NCI-H1436 (cell line): ENCODE measurements at regions not wholly inside any gene's neighbourhood (a gene's known extent, or its start where the extent isn't known, plus 50 kb on each side); places are given as distances from the start of the nearest gene placed in this dataset.
"Not testable (repeated sequence)": the region's sequence is repeated elsewhere in the genome, so short reads cannot be mapped to it uniquely, and the experiment has no call there.

ENCODE experiments used
- DNase-seq: peaks from one replicate; lab custom pipeline; 2025; lab: John Stamatoyannopoulos, UW

DNA sequence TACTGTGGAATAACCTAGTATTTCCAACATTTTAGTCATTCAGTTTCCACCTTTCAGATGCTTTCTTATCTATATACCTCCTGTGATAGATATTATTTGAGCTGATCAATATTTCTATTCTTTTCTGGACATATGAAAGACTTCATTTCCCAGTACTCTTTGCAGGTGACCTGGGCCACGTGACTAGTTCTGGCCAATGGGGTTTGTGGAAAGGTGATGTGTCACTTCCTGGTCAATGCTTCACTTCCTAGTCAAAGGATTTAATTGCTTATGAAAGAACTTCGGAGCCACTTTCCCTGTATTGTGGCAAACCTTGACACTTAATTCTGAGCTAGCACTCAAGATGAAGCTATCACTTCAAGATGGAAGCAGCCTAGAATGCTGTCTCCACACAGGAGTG is 248.9 kb upstream of the FOXF1 start:
- no peak for DNase-seq

DNA sequence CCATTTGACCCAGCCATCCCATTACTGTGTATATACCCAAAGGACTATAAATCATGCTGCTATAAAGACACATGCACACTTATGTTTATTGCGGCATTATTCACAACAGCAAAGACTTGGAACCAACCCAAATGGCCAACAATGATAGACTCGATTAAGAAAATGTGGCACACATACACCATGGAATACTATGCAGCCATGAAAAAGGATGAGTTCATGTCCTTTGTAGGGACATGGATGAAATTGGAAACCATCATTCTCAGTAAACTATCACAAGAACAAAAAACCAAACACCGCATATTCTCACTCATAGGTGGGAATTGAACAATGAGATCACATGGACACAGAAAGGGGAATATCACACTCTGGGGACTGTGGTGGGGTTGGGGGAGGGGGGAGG is 242.7 kb upstream of the FOXF1 start:
- not testable (repeated sequence) for DNase-seq

DNA sequence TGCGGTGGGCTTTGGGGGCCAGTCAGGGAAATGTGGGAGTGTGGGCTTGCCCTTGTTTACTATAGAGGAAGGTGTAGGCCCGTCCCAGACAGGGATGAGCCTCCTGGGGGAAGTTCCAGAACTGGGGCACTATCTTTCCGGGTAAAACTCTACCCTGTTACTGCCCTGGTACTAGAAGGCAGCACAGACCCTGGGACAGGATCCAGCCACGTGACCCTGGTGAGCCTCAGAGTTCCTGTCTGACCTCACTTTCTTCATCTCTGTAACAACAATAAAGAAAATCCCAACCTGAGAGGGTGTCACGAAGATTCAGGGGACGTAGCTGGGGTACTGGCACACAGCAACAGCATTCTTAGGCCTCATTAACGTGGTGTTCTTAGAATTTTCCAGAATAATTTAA is 239.6 kb upstream of the FOXF1 start:
- no peak for DNase-seq

- DNase-seq = no peak
These were observed 237.6 kb upstream of the FOXF1 start for GRCh38 chr16:86272744-86273143.

DNA sequence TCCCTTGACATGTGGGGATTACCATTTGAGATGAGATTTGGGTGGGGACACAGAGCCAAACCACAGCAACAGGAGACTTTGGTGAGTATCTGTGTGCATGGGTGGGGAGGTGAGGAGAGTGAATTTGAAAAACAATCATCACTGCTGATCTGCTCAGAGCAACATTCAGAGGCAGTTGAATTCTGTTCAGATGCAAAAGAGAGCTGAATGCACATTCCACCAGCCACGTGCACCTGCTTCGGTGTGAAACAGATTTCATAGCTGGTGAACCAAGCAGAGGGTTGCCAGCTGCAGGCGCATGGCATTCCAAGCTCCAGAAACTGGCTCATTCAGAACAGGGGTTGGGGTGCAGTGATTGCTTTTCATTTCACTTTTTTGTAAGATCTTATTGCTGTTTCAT is 233.1 kb upstream of the FOXF1 start:
- no peak for DNase-seq

GRCh38 chr16:86277859-86278258 is 232.5 kb upstream of the FOXF1 start:
- not testable (repeated sequence) for DNase-seq

DNA sequence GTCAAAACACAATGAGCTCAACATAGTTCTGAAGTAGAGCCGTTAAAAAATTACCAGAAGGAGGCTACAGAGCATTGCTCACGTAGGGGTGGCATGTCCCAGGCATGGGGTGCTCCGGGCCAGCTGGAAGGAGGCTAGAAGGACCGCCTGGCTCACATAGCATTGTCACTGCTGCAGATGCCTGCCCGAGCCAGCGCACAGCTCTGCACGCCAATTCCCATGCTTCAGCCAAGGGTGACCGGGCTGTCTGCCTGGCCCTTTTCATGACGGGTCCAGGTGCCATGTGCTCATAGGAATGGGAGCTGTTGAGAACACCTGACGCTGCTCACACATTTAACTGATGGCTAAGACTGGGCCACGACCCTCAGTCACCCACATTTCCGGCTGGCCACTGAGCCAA is 228.9 kb upstream of the FOXF1 start:
- DNase-seq = no peak

GRCh38 chr16:86283944-86284343 is 226.4 kb upstream of the FOXF1 start:
- no peak for DNase-seq

DNA sequence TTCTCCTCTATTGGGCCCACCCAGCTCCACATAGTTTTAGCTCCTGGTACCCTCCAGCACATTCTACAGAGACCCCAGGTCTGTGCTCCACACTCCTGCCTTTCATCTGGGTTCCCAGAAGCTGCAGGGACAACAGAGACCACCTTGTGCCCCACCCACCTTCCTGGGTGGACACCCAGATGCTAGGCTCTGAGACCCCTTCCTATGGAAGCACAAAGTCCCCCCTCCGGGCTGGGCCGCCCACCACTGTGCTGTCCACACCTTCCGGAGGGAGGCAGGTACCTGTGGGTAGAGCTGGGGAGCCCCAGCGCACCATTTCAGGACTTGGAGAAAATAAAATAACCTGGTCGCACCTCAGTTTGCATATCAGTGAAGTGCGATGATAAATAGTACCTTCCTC is 224.9 kb upstream of the FOXF1 start:
- no peak for DNase-seq

DNA sequence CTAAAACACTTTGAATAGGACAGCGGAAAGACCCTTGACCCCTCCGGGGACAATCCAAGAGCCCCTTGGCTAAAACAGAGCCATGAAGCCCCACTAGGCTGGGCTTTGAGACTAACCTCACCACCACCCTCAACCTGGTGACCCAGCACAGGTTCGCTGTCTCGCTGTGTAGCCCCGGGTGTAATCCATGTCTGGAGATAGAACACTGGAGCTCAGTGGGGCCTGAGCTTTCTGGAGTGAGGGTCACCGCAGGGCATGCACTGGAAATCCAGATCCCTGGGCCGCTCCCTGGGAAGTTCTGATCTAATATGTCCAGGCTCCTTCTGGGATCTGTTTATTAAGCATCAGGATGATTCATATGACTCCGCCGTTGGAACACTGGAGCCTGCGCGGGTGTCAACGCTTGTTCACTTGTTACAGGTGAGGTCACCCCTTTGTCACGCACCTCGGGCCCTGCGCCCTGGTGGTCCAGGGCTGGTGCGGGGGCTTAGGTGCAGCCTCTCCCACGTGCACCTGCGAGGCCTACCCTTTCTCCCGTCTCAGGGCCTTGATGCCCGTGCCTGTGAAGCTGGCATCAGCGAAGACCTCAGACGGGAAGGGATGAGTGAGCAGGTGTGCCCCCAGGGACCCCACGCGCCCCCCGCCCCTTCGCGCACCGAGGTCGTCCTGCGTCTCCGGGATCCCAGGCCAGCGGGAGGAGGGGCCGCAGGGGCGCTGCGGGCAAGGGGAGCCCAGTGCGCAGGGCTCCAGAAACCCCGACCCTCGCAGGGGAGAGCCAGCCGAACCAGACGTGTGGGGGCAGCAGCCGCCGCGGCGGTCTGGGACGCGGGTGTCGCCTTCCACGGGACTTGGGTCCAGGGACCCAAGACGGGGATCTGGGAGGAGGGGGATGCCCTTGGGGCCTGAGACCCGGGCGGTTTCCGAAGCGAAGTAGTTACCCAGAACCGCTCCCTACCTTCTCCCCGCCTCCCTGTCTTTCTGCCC is 224.1 kb upstream of the FOXF1 start:
- no peak for DNase-seq

GRCh38 chr16:86286991-86287663 is 223.2 kb upstream of the FOXF1 start:
- no peak for DNase-seq

DNA sequence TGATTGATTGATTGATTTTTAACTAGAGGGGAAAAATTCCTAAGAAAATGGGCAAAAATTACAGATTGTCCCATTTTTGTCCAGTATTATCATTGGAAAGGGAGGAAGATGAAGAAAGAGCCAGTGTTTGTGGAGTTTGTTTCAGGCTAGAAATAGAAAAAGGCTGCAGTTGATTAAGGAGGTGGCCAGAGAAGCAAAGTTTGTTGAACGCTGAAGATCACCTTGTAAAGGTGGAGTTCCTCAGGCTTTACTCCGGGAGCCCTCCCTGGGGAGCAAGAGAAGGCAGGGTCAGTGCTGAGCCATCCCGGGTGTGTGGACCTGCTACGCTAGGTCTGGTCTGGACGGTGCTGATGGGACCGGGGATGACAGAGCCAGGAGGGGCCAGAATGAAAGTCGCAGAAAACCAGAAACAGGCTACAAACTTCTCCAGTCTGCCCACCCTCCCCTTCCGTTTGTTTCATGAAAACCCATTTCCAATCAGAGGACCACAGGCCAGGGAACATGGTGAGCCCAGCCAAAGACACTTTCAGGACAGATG is 222.6 kb upstream of the FOXF1 start:
- no peak for DNase-seq

DNA sequence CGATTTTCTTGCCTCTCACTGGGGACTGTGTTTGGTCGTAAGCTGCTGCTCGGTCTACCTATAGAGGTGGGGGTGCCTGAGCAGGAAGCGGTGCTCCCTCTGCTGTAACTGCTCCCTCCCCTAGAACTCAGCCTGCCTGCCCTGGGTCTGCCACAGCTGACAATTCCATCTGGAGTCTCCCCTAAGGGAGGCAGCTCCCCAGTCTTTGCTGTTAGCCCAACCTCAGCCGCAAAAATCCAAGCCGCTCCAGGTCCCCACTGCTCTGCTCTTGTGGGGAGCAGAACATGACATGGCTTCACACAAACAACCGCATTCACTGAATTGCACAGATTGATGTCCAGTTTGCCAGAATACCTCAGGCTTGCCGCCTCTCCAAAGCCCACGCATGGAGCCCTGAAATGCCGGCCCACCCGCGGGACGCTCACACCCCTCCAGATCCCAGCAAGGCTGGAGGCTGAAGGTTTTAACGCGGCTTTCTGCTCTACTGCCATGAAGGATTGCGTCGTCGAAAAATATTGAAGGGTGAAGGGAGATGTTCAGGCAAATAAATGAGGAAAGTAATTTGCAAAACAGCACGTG is 221.5 kb upstream of the FOXF1 start:
- DNase-seq = no peak

DNA sequence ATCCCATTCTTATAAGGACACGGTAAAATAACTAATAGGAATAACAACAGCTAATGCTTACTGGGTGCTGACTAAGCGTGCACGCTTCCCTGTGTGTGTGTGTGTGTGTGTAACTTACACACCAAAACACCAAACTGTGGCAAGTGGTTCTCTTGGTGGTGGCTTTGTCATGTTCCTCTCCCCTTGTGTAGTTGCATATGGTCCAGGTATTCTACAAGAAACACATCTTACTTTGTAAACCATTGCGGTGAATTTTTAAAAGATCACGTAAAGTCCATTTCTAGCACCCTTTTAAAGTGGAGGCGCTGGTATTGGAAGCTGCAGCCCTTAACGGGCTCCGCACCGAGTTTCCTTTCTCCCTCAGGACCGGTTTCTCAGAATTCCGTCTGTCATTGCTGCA is 221.0 kb upstream of the FOXF1 start:
- DNase-seq = no peak

- no peak for DNase-seq
These were observed 220.4 kb upstream of the FOXF1 start for GRCh38 chr16:86289907-86290306.

GRCh38 chr16:86291491-86291890 is 218.8 kb upstream of the FOXF1 start:
- no peak for DNase-seq

DNA sequence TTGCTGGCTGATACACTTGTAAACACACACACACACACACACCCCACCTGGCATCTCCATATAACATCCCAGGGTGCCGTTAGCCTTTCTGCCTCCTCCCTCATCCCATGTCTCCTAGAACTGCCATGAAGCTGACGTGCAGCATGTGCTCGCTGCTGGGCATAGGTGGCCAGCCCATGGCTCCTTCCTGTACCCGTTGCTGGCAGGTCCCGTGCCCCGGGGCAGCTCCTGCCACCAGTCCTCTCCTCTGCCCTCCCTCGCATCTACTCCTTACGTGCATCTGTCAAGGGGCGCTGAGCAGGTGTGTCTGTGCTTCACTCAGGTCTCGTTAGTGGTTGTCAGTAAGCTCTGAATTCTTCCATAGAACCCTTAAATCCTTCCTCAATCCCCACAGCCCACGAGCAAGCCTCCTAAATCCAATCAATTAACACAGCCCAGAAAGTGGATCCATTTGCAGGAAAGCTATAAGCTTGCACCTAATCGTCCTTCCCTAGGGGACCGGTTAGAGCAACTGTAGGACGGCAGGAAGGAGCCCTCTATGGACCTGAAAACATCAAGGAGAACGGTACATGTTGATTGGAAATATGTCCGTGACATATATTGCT is 218.1 kb upstream of the FOXF1 start:
- DNase-seq = no peak

- no peak for DNase-seq
These were observed 217.4 kb upstream of the FOXF1 start for GRCh38 chr16:86292942-86293341.

- no peak for DNase-seq
These were observed 216.4 kb upstream of the FOXF1 start for GRCh38 chr16:86293906-86294305.

- DNase-seq = no peak
These were observed 215.7 kb upstream of the FOXF1 start for GRCh38 chr16:86294535-86295196.

GRCh38 chr16:86296256-86296655 is 214.1 kb upstream of the FOXF1 start:
- DNase-seq = no peak

GRCh38 chr16:86297391-86297790 is 212.9 kb upstream of the FOXF1 start:
- no peak for DNase-seq
